WTC11 (cell line): ENCODE measurements at regions not wholly inside any gene's neighbourhood (a gene's known extent, or its start where the extent isn't known, plus 50 kb on each side); places are given as distances from the start of the nearest gene placed in this dataset.

Experiments
- E2F5 ChIP-seq: sonication (generic); formaldehyde crosslinking; IDR thresholded peaks from 2 replicates; pipeline ENCODE4 v1.8.1; 2022; ENCODE audit warnings: mild to moderate bottlenecking, moderate library complexity, missing genetic modification reagents
- FOXP1 ChIP-seq: sonication (generic); formaldehyde crosslinking; IDR thresholded peaks from 2 replicates; pipeline ENCODE4 v1.8.0; 2022; ENCODE audit warnings: missing genetic modification reagents, mild to moderate bottlenecking, moderate library complexity, borderline replicate concordance
- ZNF121 ChIP-seq: sonication (generic); formaldehyde crosslinking; IDR thresholded peaks from 2 replicates; pipeline ENCODE4 v1.8.0; 2023; ENCODE audit warnings: missing genetic modification reagents
- ZNF219 ChIP-seq: sonication (generic); formaldehyde crosslinking; IDR thresholded peaks from 2 replicates; pipeline ENCODE4 v1.8.0; 2023; ENCODE audit warnings: missing genetic modification reagents, mild to moderate bottlenecking, borderline replicate concordance
- TF ChIP-seq, protein P1 (sequence below): fragments of 200-600 bp; IDR thresholded peaks from 2 replicates; pipeline ENCODE4 v1.8.0; 2022; ENCODE audit warnings: antibody characterized with exemption

DNA sequence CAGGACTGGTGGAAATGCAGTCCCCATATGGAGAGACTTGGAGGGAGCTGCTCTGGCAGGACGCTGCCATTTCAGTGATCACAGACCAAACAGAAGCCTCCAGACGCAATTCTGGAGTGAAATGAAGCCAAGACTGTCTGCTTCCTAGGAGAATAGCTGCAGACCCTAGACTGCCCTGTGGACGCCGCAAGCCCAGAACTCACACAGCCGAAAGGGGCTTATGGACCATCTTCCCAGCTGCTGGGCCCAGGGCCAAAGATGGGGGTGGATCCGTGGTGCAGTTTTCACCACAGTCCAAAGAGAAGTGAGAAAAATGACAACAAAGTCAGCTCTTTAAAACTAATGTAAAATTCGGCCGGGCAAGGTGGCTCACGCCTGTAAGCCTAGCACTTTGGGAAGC lies 165.7 kb downstream of the CBLN1 start:
- TF ChIP-seq FOXP1 = no peak
- no peak for TF ChIP-seq E2F5 (CRISPR knock-in tag)
- no peak for TF ChIP-seq ZNF219
- TF ChIP-seq, protein P1, sequence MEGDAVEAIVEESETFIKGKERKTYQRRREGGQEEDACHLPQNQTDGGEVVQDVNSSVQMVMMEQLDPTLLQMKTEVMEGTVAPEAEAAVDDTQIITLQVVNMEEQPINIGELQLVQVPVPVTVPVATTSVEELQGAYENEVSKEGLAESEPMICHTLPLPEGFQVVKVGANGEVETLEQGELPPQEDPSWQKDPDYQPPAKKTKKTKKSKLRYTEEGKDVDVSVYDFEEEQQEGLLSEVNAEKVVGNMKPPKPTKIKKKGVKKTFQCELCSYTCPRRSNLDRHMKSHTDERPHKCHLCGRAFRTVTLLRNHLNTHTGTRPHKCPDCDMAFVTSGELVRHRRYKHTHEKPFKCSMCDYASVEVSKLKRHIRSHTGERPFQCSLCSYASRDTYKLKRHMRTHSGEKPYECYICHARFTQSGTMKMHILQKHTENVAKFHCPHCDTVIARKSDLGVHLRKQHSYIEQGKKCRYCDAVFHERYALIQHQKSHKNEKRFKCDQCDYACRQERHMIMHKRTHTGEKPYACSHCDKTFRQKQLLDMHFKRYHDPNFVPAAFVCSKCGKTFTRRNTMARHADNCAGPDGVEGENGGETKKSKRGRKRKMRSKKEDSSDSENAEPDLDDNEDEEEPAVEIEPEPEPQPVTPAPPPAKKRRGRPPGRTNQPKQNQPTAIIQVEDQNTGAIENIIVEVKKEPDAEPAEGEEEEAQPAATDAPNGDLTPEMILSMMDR = no peak
- TF ChIP-seq ZNF121 (CRISPR knock-in tag) = no peak
